ENCODE measurements at regions not wholly inside any gene's neighbourhood (a gene's known extent, or its start where the extent isn't known, plus 50 kb on each side); places are given as distances from the start of the nearest gene placed in this dataset.

DNA sequence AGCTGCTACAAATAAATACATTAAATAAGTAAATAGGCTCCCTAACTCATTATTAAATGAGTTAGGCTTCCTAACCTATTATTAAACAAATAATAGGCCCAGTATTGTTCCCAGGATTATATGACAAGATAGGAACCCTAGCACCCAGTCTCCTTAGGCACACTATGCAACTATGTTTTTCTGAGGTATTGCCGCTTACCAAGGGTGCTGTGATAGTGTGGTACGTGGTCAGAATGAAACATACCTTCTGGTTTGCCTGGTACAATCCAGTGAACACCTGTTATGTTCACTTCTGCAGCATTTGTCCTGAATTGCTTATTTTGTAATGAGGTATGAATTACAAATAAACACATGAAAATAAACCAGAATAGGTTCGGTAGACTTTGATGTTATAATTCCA, 375.6 kb upstream of the GBE1 start:
- DNase-seq = no peak
- no peaks in the 10 kb centered on the region for H3K4me1 ChIP-seq
- TF ChIP-seq, protein P1, sequence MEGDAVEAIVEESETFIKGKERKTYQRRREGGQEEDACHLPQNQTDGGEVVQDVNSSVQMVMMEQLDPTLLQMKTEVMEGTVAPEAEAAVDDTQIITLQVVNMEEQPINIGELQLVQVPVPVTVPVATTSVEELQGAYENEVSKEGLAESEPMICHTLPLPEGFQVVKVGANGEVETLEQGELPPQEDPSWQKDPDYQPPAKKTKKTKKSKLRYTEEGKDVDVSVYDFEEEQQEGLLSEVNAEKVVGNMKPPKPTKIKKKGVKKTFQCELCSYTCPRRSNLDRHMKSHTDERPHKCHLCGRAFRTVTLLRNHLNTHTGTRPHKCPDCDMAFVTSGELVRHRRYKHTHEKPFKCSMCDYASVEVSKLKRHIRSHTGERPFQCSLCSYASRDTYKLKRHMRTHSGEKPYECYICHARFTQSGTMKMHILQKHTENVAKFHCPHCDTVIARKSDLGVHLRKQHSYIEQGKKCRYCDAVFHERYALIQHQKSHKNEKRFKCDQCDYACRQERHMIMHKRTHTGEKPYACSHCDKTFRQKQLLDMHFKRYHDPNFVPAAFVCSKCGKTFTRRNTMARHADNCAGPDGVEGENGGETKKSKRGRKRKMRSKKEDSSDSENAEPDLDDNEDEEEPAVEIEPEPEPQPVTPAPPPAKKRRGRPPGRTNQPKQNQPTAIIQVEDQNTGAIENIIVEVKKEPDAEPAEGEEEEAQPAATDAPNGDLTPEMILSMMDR (IDR thresholded peaks at IDR 0.05) = no peak
- TF ChIP-seq POLR2A (IDR thresholded peaks at IDR 0.05) = no peak
- 93 to 96% methylated on average over 3 of the region's 3 CpGs for WGBS, 2 donors
- H3K36me3 ChIP-seq (ENCODE audit: low read depth, missing control alignments) = no peaks in the 10 kb centered on the region
- H3K27me3 ChIP-seq = no peaks in the 10 kb centered on the region
- intact Hi-C loops (cut with DNase I; ENCODE audit: low total_unique reads) = no loop called here
- no peak overlapping the region for H3K27ac ChIP-seq
- H3K9me3 ChIP-seq = no peaks in the 10 kb centered on the region
- H3K4me3 ChIP-seq = no peak overlapping the region

DNA sequence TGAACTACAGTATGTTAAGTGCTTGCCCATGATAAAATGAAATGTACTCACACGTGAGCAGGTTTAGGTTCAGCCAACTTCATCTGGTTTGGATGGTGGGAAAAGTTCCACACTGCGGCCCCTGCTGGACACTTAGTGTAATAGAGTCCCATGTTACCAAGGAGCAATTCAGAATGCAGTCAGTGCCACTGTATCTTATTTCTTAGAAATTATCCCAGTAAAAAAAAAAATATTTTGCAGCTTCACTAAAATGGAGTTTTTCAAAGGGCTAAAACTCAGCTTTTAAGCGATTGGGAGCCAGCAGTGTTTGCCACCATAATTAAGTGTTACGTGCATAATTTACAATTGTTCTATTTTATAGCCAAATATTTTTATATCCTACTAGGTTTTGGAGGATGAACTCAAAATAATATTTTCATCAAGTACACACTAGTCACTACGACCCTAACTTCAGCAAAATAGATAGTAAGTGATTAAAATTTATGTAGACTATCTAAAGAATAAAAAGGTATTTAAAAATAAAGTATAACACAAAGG, 371.7 kb upstream of the GBE1 start:
- no peak for TF ChIP-seq POLR2A (IDR thresholded peaks at IDR 0.05)
- TF ChIP-seq, protein P1 (IDR thresholded peaks at IDR 0.05) = peak; percentile 76 to 87 (median 76)
- Histone ChIP-seq H3K36me3 (ENCODE audit: low read depth, missing control alignments) (no peaks in the 10 kb centered on the region), H3K27me3 (no peaks in the 10 kb centered on the region), H3K27ac (no peak overlapping the region), H3K4me3 (no peak overlapping the region), H3K9me3 (no peaks in the 10 kb centered on the region), H3K4me1 (no peaks in the 10 kb centered on the region)
- intact Hi-C loops (cut with DNase I; ENCODE audit: low total_unique reads) = no loop called here
- peak; percentile 73 for DNase-seq
- WGBS, 2 donors = 39 to 49% methylated on average over 5 of the region's 5 CpGs

DNA sequence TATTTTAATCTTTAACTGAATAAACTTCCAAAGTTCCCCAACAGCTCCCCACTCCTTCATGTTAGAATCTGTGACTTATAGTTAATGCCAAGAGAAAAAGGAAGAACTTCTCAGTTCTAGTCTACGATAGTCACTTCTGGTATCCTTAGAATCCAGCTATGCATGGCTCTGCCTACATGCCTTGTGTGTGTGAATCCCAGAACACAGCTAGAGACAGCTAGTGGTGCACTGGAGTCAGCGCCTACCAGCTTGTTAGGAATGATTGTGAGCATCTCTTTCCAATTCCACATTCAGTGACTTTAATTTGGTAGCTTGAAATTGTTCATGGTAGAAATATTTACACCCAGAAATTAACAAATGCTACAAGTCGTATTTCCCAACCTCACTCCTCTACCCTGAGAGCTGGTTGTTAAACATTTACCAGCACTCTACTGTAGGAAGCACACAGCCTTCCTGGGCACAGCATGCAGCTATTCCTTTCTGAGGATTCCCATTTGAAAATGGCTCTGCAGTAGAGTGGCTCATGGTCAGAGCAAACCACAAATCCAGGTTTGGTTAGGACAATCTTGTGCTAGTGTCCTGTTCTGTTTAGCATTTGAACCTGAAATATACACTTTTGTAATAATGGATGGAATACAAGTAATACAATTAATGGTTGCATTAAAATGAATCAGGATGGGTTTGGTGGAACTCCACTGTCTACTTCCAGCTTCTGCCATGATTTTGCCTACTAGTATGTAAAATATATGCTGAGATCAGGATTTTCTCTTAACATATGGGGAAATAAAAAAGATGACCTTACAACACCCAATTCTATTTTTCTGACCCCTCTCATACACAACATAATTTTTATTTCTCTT, 371.0 kb upstream of the GBE1 start:
- DNase-seq = no peak
- no peaks in the 10 kb centered on the region for H3K9me3 ChIP-seq
- H3K4me1 ChIP-seq = no peaks in the 10 kb centered on the region
- no peak for TF ChIP-seq POLR2A (IDR thresholded peaks at IDR 0.05)
- TF ChIP-seq, protein P1 (IDR thresholded peaks at IDR 0.05) = no peak
- 84 to 90% methylated on average over 3 of the region's 3 CpGs for WGBS, 2 donors
- H3K36me3 ChIP-seq (ENCODE audit: low read depth, missing control alignments) = no peaks in the 10 kb centered on the region
- H3K4me3 ChIP-seq = no peak overlapping the region
- intact Hi-C loops (cut with DNase I; ENCODE audit: low total_unique reads) = no loop called here
- no peak overlapping the region for H3K27ac ChIP-seq
- no peaks in the 10 kb centered on the region for H3K27me3 ChIP-seq

DNA sequence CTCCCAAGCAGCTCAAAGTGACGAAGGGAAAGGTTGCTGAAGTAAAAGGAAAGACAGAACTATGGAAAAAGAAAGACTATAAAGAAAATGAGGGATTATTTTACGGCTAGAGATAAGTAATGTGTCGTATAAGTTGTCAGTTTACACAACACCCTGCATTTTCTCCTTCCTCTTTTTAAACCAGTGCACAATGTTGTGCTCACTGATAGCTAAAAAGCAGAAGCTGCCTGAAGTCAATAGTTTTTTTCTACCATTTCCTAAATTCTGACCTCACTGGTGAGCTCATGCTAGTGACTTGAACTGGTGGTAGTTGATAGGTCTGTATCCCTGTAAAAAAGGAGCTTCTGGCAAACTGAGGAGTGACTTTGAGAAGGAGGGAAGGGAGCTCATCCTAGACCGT, 368.6 kb upstream of the GBE1 start:
- Histone ChIP-seq H3K27me3 (no peaks in the 10 kb centered on the region), H3K9me3 (no peaks in the 10 kb centered on the region), H3K4me1 (no peaks in the 10 kb centered on the region), H3K27ac (no peak overlapping the region), H3K36me3 (ENCODE audit: low read depth, missing control alignments) (no peaks in the 10 kb centered on the region), H3K4me3 (no peak overlapping the region)
- intact Hi-C loops (cut with DNase I; ENCODE audit: low total_unique reads) = no loop called here
- 91 to 93% methylated on average over 4 of the region's 4 CpGs for WGBS, 2 donors
- no peak for DNase-seq
- TF ChIP-seq POLR2A (IDR thresholded peaks at IDR 0.05) = no peak
- TF ChIP-seq, protein P1 (IDR thresholded peaks at IDR 0.05) = no peak

Data from testis (tissue), 2 donors.